ENCODE measurements at regions not wholly inside any gene's neighbourhood (a gene's known extent, or its start where the extent isn't known, plus 50 kb on each side); places are given as distances from the start of the nearest gene placed in this dataset.

GRCh38 chrX:22542641-22543040 is 269.9 kb downstream of the CBLL2 start:
- no peak for TF ChIP-seq CTCF (IDR thresholded peaks at IDR 0.05; ENCODE audit: extremely low read depth in 1 of 2, insufficient read depth in 1 of 2, low read depth in 1 of 2, low read length in 2 of 2)
- no peak for TF ChIP-seq POLR2A (IDR thresholded peaks at IDR 0.05; ENCODE audit: low read depth, low read length)
- TF ChIP-seq MAX (IDR thresholded peaks at IDR 0.05; ENCODE audit: insufficient read depth, insufficient read length) = no peak
